Mesendoderm (in vitro differentiated cells): ENCODE measurements at regions not wholly inside any gene's neighbourhood (a gene's known extent, or its start where the extent isn't known, plus 50 kb on each side); places are given as distances from the start of the nearest gene placed in this dataset.
A peak's percentile ranks its signal among the peaks of the same experiment; 100 is the strongest.

ENCODE experiments used
- DNase-seq: peaks from one replicate; pipeline ENCODE4 v3.0.0; 2013
- H2AK5ac ChIP-seq: 2 replicates; pipeline ENCODE4 v1.6.1; 2013; ENCODE audit warnings: low read length, inconsistent platforms
- H2BK120ac ChIP-seq: 2 replicates; pipeline ENCODE4 v1.6.1; 2013; ENCODE audit warnings: low read depth, mild to moderate bottlenecking, low read length, moderate library complexity, mixed read lengths
- H2BK15ac ChIP-seq: replicated peaks from 2 replicates; pipeline ENCODE4 v1.6.1; 2013; ENCODE audit warnings: low read depth, mild to moderate bottlenecking, moderate library complexity
- H2BK5ac ChIP-seq: 2 replicates; pipeline ENCODE4 v1.6.1; 2013; ENCODE audit warnings: low read length, inconsistent platforms
- H3K18ac ChIP-seq: 2 replicates; pipeline ENCODE4 v1.6.1; 2013; ENCODE audit warnings: mild to moderate bottlenecking, low read length, mixed read lengths
- H3K23ac ChIP-seq: one replicate; pipeline ENCODE4 v1.6.1; 2013; ENCODE audit warnings: low read length
- H3K27ac ChIP-seq: 2 replicates; pipeline ENCODE4 v1.5.1; 2013; ENCODE audit warnings: low read depth, mild to moderate bottlenecking, inconsistent platforms, low read length, moderate library complexity
- H3K27me3 ChIP-seq: 2 replicates; pipeline ENCODE4 v1.6.1; 2013; ENCODE audit warnings: low read length, control low read depth, mild to moderate bottlenecking, inconsistent platforms; ENCODE audit not compliant: insufficient read depth, poor library complexity
- H3K36me3 ChIP-seq: 2 replicates; pipeline ENCODE4 v1.6.1; 2013; ENCODE audit warnings: low read length, inconsistent platforms; ENCODE audit not compliant: control insufficient read depth, insufficient read depth
- H3K4ac ChIP-seq: one replicate; pipeline ENCODE4 v1.6.1; 2013; ENCODE audit warnings: low read depth, mild to moderate bottlenecking, low read length, moderate library complexity
- H3K4me1 ChIP-seq: 2 replicates; pipeline ENCODE4 v1.6.1; 2013; ENCODE audit warnings: low read depth, low read length, inconsistent platforms; ENCODE audit not compliant: control insufficient read depth
- H3K4me2 ChIP-seq: 2 replicates; pipeline ENCODE4 v1.6.1; 2013; ENCODE audit warnings: low read length
- H3K4me3 ChIP-seq: 2 replicates; pipeline ENCODE4 v1.5.1; 2013; ENCODE audit warnings: mild to moderate bottlenecking, low read length
- H3K56ac ChIP-seq: one replicate; pipeline ENCODE4 v1.6.1; 2013; ENCODE audit warnings: low read length
- H3K79me1 ChIP-seq: 2 replicates; pipeline ENCODE4 v1.6.1; 2013; ENCODE audit warnings: low read length, inconsistent platforms
- H3K79me2 ChIP-seq: 2 replicates; pipeline ENCODE4 v1.6.1; 2013; ENCODE audit warnings: mild to moderate bottlenecking, low read length; ENCODE audit not compliant: control insufficient read depth, insufficient read depth
- H3K9ac ChIP-seq: 2 replicates; pipeline ENCODE4 v1.6.1; 2013; ENCODE audit warnings: low read length, inconsistent platforms
- H4K5ac ChIP-seq: one replicate; pipeline ENCODE4 v1.6.1; 2013; ENCODE audit warnings: low read length
- H4K8ac ChIP-seq: one replicate; pipeline ENCODE4 v1.6.1; 2013; ENCODE audit warnings: low read depth, mild to moderate bottlenecking, control low read depth, low read length, moderate library complexity
- WGBS: extraction: QIAGEN DNeasy Blood & Tissue Kit; methylation state at CpG from one replicate; pipeline ENCODE4 v1.1.7; 2013; ENCODE audit warnings: low lambda C conversion rate, missing lambda C conversion rate; ENCODE audit not compliant: insufficient coverage; ENCODE audit errors: extremely low coverage; 5-methylcytosine and 5-hydroxymethylcytosine counted together

DNA sequence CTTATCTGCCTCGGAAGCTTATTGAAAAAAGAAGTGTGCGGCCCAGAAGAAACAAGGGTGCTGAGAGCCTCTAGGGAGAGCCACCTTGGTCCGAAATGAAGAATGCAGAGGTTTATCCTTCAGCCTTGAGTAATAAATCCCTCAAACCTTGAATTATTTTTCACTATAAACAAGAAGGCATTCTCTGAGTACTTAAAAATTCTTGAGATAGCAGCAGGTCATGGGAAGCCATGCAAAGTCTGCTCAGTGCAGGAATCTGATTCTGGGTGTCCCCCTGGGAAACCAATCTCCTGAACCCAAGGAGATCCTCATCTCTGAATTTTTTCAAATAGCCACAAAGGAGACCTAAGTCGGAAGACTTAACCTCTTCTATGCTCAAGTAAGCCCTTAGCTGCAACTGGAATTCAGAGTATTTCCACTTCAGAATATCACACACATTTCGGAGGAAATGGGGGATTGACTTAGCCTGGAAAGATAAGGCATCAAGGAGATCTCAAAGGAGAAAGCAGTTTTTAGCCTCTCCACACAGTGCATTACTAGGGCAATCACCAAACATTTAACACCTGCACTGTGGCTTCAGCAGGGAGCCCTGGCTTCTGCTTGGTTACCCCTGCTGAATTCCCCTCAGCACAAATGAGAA lies 365.0 kb downstream of the ETS1 start:
- WGBS = no CpG with 5 or more reads among the region's 5 CpGs
- DNase-seq = peak; percentile 93
- H3K27me3 ChIP-seq = no peaks in the 10 kb centered on the region

DNA sequence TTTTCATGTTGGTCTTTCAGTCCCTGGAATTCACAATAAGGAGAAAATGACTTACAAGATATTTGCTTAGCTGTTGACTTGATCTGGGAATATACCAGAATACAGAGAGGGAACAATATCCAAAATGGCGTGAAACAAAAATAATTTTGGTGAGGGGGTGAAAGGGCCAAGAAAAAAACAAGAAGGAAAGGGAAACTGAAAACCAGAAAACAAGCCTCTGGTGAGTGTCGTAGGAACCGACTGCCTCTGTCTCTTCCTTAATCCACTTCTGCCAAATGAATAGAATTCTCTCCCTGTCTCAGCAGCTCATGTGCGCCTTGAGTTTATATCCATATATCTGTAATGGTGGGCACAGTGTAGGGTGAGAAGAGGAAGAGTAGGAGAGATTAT lies 367.6 kb downstream of the ETS1 start:
- Histone ChIP-seq H3K4me3 (no peak overlapping the region), H3K4me1 (no peaks in the 10 kb centered on the region), H2AK5ac (no peak overlapping the region), H3K18ac (no peak overlapping the region), H3K27me3 (no peaks in the 10 kb centered on the region), H2BK120ac (no peak overlapping the region), H3K23ac (no peak overlapping the region), H3K9ac (no peak overlapping the region), H4K5ac (no peak overlapping the region), H3K79me2 (no peaks in the 10 kb centered on the region), H4K8ac (no peak overlapping the region), H3K56ac (no peak overlapping the region), H3K27ac (no peak overlapping the region), H3K36me3 (no peaks in the 10 kb centered on the region), H3K4me2 (no peak overlapping the region), H3K79me1 (no peaks in the 10 kb centered on the region), H3K4ac (peak overlapping the region; percentile 64), H2BK15ac (no peak overlapping the region), H2BK5ac (no peak overlapping the region)
- no peak for DNase-seq
- WGBS = no CpG with 5 or more reads among the region's 4 CpGs

More for the DNA sequence above, 365.0 kb downstream of the ETS1 start:
- no peak overlapping the region for H2BK15ac ChIP-seq
- no peak overlapping the region for H3K9ac ChIP-seq
- H2AK5ac ChIP-seq = no peak overlapping the region
- no peak overlapping the region for H4K5ac ChIP-seq
- H3K4me3 ChIP-seq = no peak overlapping the region
- H3K23ac ChIP-seq = no peak overlapping the region
- peak overlapping the region; percentile 54 for H3K27ac ChIP-seq
- H3K4ac ChIP-seq = no peak overlapping the region
- no peaks in the 10 kb centered on the region for H3K36me3 ChIP-seq
- H3K4me1 ChIP-seq = peaks cover 5% of the 10 kb centered on the region
- no peaks in the 10 kb centered on the region for H3K79me2 ChIP-seq
- no peak overlapping the region for H2BK5ac ChIP-seq
- H2BK120ac ChIP-seq = peak overlapping the region; percentile 83
- no peak overlapping the region for H3K56ac ChIP-seq
- no peak overlapping the region for H3K4me2 ChIP-seq
- H3K18ac ChIP-seq = peak overlapping the region; percentile 33
- H4K8ac ChIP-seq = peak overlapping the region; percentile 28
- no peaks in the 10 kb centered on the region for H3K79me1 ChIP-seq

DNA sequence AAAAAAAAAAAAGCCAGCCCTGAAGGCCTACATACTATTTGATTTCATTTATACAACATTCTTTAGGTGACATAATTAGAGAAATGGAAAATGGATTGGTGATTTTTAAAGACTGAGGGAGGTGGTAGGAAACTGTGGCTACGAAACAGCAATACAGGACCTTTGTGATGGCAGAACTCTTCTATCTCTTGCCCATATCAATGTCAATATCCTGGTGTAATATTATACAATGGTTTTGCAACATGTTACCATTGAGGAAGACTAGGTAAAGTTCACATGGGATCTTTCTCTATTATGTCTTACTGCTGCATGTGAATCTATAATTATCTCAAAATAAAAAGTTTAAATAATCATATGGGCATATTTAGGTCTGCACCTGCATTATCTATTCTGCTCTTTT lies 371.2 kb downstream of the ETS1 start:
- WGBS = no CpG with 5 or more reads among the region's 1 CpG
- H3K4me1 ChIP-seq = no peaks in the 10 kb centered on the region

DNA sequence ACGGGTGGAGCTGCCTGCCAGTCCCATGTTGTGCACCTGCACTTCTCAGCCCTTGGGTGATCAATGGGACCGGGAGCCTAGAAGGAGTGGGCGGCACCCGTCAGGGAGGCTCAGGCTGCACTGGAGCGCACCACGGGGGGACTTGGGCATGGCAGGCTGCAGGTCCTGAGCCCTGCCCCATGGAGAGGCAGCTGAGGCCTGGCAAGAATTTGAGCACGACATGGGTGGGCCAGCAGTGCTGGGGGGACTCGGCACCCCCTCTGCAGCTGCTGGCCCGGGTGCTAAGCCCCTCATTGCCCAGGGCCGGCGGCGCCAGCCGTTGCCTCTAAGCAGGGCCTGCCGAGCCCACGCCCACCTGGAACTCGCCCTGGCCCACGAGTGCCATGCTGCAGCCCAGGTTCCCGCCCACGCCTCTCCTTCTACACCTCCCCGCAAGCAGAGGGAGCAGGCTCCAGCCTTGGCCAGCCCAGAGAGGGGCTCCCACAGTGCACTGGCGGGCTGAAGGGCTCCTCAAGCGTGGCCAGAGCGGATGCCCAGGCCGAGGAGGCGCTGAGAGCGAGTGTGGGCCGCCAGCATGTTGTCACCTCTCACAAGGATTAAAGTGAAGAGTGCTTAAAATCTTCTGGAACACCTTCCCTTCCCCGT lies 372.0 kb downstream of the ETS1 start:
- no CpG with 5 or more reads among the region's 28 CpGs for WGBS
- Histone ChIP-seq H2BK5ac (no peak overlapping the region), H3K36me3 (no peaks in the 10 kb centered on the region), H3K27ac (no peak overlapping the region), H3K9ac (no peak overlapping the region), H3K18ac (no peak overlapping the region), H3K4me1 (no peaks in the 10 kb centered on the region), H3K56ac (no peak overlapping the region), H3K23ac (no peak overlapping the region), H2BK120ac (no peak overlapping the region), H2BK15ac (no peak overlapping the region), H3K4me2 (no peak overlapping the region), H4K5ac (no peak overlapping the region), H3K4ac (no peak overlapping the region), H3K27me3 (no peaks in the 10 kb centered on the region), H4K8ac (no peak overlapping the region), H3K79me2 (no peaks in the 10 kb centered on the region), H3K79me1 (no peaks in the 10 kb centered on the region), H2AK5ac (no peak overlapping the region), H3K4me3 (no peak overlapping the region)
- DNase-seq = no peak

More for the DNA sequence above, 371.2 kb downstream of the ETS1 start:
- H3K9ac ChIP-seq = no peak overlapping the region
- H3K56ac ChIP-seq = no peak overlapping the region
- H4K8ac ChIP-seq = no peak overlapping the region
- H4K5ac ChIP-seq = no peak overlapping the region
- H3K23ac ChIP-seq = no peak overlapping the region
- no peak overlapping the region for H3K4ac ChIP-seq
- H3K79me2 ChIP-seq = no peaks in the 10 kb centered on the region
- H3K27me3 ChIP-seq = no peaks in the 10 kb centered on the region
- no peaks in the 10 kb centered on the region for H3K79me1 ChIP-seq
- no peak overlapping the region for H2BK120ac ChIP-seq
- H3K4me2 ChIP-seq = no peak overlapping the region
- no peak for DNase-seq
- H2BK5ac ChIP-seq = no peak overlapping the region
- no peak overlapping the region for H3K4me3 ChIP-seq
- no peak overlapping the region for H3K18ac ChIP-seq
- H2AK5ac ChIP-seq = no peak overlapping the region
- no peaks in the 10 kb centered on the region for H3K36me3 ChIP-seq
- no peak overlapping the region for H2BK15ac ChIP-seq
- no peak overlapping the region for H3K27ac ChIP-seq

DNA sequence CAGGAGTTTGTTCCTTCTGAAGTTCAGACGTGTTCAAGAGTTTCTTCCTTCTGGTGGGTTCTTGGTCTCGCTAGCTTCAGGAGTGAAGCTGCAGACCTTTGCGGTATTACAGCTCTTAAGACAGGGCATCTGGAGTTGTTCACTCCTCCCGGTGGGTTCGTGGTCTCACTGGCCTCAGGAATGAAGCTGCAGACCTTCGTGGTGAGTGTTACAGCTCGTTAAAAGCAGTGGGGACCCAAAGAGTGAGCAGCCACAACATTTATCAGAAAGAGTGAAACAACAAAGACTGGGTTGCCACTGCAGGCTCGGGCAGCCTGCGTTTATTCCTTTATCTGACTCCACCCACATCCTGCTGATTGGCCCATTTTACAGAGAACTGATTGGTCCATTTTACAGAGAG lies 373.1 kb downstream of the ETS1 start:
- WGBS = no CpG with 5 or more reads among the region's 9 CpGs
- H4K5ac ChIP-seq = no peak overlapping the region

DNA sequence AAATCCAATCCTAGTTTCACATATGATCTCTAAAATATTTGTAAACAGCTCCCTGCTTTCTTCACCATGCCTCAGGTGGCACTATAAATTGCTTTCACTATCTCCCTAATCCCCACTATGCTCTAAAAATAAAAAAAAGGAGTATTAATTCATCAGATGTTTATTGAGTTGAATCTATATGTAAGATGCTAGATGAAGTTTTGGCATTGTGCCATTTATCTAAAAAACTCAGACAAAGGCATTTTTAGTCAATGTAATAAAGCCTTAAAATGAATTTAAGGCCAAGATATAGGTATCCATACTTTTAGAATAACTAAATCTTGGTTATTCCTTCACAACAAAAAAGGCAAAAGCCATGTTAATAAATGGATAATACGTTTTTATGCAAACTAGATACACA lies 373.9 kb downstream of the ETS1 start:
- Histone ChIP-seq H3K79me1 (no peaks in the 10 kb centered on the region), H2BK120ac (no peak overlapping the region), H3K23ac (no peak overlapping the region), H3K4me3 (no peak overlapping the region), H3K4me2 (no peak overlapping the region), H4K5ac (no peak overlapping the region), H2BK15ac (no peak overlapping the region), H2AK5ac (no peak overlapping the region), H3K79me2 (no peaks in the 10 kb centered on the region), H3K27me3 (no peaks in the 10 kb centered on the region), H3K18ac (no peak overlapping the region), H3K27ac (no peak overlapping the region), H3K4me1 (no peaks in the 10 kb centered on the region), H4K8ac (no peak overlapping the region), H2BK5ac (no peak overlapping the region), H3K9ac (no peak overlapping the region), H3K4ac (no peak overlapping the region), H3K56ac (no peak overlapping the region), H3K36me3 (no peaks in the 10 kb centered on the region)
- no CpG with 5 or more reads among the region's 1 CpG for WGBS
- no peak for DNase-seq

More for the DNA sequence above, 373.1 kb downstream of the ETS1 start:
- no peak overlapping the region for H3K4me3 ChIP-seq
- H3K4ac ChIP-seq = no peak overlapping the region
- no peak overlapping the region for H2AK5ac ChIP-seq
- H3K4me2 ChIP-seq = no peak overlapping the region
- no peaks in the 10 kb centered on the region for H3K79me2 ChIP-seq
- no peak overlapping the region for H3K27ac ChIP-seq
- H2BK120ac ChIP-seq = no peak overlapping the region
- H3K56ac ChIP-seq = no peak overlapping the region
- no peaks in the 10 kb centered on the region for H3K79me1 ChIP-seq
- no peak overlapping the region for H3K9ac ChIP-seq
- H3K18ac ChIP-seq = no peak overlapping the region
- H3K4me1 ChIP-seq = no peaks in the 10 kb centered on the region
- H2BK15ac ChIP-seq = no peak overlapping the region
- no peaks in the 10 kb centered on the region for H3K36me3 ChIP-seq
- H2BK5ac ChIP-seq = no peak overlapping the region
- no peaks in the 10 kb centered on the region for H3K27me3 ChIP-seq
- no peak overlapping the region for H4K8ac ChIP-seq
- no peak for DNase-seq
- H3K23ac ChIP-seq = no peak overlapping the region
